ENCODE measurements at regions not wholly inside any gene's neighbourhood (a gene's known extent, or its start where the extent isn't known, plus 50 kb on each side); places are given as distances from the start of the nearest gene placed in this dataset.

GRCh38 chr10:120367341-120367740, 89.7 kb upstream of the PLPP4 start:
- peak in 1 of 4 donors; percentile 18 for DNase-seq (ENCODE audit: low read depth in 4 of 4, low spot score in 3 of 4)

- DNase-seq (ENCODE audit: low read depth in 4 of 4, low spot score in 3 of 4), result no peak
Measured at GRCh38 chr10:120368338-120368737, 88.7 kb upstream of the PLPP4 start.

GRCh38 chr10:120368927-120369326, 88.1 kb upstream of the PLPP4 start:
- no peak for DNase-seq (ENCODE audit: low read depth in 4 of 4, low spot score in 3 of 4)

GRCh38 chr10:120369856-120370276, 87.2 kb upstream of the PLPP4 start:
- DNase-seq (ENCODE audit: low read depth in 4 of 4, low spot score in 3 of 4), result no peak

GRCh38 chr10:120371856-120372255, 85.2 kb upstream of the PLPP4 start:
- DNase-seq (ENCODE audit: low read depth in 4 of 4, low spot score in 3 of 4), result no peak

DNA sequence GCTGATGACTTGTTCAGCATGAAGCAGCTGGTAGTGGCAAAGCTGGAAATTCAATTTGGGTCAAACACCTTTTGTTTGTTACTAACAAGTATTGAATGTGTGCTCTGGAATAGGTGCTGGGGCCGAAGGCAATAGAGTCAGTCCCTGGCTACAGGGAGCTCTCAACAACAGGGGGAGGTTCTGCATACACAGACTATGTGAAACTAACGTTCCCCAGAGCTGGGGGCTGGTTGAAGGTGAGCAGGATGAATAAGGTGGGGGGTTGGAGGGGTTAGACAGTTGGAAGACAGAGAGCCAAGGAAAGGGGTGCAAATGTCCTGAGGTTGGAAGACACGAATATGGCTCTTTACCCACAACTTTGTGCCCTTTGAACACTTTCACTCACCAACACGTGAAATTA, 84.1 kb upstream of the PLPP4 start:
- DNase-seq (ENCODE audit: low read depth in 4 of 4, low spot score in 3 of 4), result no peak

GRCh38 chr10:120375666-120376065, 81.4 kb upstream of the PLPP4 start:
- DNase-seq (ENCODE audit: low read depth in 4 of 4, low spot score in 3 of 4), result no peak

DNA sequence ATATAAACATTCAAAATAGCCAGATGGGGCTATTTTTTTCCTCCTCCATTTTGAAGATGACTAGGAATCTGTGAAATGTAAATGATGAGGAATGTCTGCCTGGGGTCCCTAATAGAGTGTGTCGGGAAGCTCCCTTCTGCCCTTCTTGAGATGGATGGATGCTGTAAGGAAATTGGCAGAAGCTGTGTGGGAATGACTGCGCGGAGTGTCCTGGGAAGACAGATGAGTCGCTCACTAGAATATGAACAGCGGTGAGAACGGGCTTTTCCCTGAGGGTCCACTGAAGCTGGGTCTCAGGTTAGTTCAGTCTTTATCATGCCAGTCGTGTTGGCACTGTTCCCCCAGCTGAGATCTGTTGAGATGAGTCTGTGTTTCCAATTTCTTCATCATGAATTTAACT, 75.1 kb upstream of the PLPP4 start:
- no peak for DNase-seq (ENCODE audit: low read depth in 4 of 4, low spot score in 3 of 4)

- no peak for DNase-seq (ENCODE audit: low read depth in 4 of 4, low spot score in 3 of 4)
Measured at GRCh38 chr10:120382360-120382759, 74.7 kb upstream of the PLPP4 start.

GRCh38 chr10:120385992-120386391, 71.0 kb upstream of the PLPP4 start:
- DNase-seq (ENCODE audit: low read depth in 4 of 4, low spot score in 3 of 4), result no peak

DNA sequence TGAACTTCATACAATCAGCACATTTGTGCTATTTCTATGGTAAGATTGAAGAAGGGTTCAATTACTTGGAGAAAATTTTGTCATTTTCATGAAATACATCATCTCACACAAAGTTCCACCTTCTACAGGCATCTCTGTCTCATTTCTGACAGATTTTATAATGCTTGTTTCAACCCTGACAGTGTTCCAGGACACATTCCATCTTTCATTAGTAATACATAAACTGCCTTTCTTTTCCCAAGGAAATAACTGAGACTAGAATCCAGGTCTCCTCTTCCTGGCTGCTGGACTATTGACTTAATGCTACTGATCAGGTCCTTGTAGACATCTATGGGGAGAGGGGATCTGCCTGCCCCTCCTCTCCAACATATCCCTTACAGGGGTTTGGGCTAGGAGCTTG, 70.1 kb upstream of the PLPP4 start:
- no peak for DNase-seq (ENCODE audit: low read depth in 4 of 4, low spot score in 3 of 4)

DNA sequence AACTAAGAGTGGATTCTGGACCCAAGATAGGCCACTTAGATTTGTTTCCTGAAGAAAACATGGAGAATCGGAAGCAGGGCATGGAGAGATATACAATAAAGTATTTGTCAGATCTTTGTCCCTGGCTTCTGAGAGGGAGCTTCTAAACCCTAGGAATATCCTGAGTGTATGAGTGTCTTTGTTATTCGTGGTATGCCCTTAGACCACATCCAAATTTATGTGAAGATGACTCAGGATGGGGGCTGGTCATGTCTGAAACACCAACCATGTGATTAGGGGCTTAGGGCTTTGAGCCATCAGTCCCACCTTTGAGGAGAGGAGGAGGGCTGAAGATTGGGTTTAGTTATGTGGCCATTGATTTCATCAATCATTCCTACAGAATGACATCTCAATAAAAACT, 69.7 kb upstream of the PLPP4 start:
- no peak for DNase-seq (ENCODE audit: low read depth in 4 of 4, low spot score in 3 of 4)

DNA sequence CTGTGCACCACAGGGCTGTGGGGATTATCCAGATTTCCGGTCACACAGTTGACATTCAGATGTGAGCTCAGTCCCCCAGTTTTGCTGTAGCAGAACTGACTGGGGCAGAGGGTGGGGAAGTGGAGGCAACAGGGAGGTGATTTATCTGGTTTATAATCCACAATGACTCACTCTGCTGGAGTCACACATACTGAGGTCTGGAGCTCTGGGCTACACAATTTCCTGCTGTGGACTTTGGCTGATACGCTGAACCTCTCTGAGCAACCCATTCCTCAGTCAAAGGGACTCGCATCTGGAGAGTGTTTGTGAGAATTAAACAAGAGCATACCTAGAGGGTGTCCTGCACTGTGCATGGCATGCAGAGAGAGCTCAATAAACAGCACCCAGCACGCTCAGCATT, 64.8 kb upstream of the PLPP4 start:
- no peak for DNase-seq (ENCODE audit: low read depth in 4 of 4, low spot score in 3 of 4)

DNA sequence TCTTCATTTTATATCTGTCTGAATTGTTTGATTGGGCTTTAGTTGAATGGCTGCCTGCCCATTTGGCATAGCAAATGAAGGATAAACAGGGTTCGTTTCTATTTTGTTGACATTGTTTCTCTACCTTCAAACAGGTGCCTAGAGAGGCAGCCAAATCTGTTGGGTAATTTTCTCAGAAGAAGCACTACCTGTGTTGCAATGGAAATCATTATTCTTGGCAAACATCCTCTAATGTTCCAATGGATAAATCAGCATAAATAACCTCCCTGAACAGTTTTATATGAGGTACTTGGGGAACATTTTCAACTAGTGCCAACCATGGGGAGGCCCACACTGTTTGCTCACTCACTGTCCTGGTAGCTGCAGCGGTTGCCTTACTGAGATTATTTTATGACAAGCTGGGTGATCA, 64.4 kb upstream of the PLPP4 start:
- no peak for DNase-seq (ENCODE audit: low read depth in 4 of 4, low spot score in 3 of 4)

- no peak for DNase-seq (ENCODE audit: low read depth in 4 of 4, low spot score in 3 of 4)
Measured at GRCh38 chr10:120394446-120394845, 62.6 kb upstream of the PLPP4 start.

GRCh38 chr10:120396228-120396627, 60.8 kb upstream of the PLPP4 start:
- DNase-seq (ENCODE audit: low read depth in 4 of 4, low spot score in 3 of 4), result no peak

DNA sequence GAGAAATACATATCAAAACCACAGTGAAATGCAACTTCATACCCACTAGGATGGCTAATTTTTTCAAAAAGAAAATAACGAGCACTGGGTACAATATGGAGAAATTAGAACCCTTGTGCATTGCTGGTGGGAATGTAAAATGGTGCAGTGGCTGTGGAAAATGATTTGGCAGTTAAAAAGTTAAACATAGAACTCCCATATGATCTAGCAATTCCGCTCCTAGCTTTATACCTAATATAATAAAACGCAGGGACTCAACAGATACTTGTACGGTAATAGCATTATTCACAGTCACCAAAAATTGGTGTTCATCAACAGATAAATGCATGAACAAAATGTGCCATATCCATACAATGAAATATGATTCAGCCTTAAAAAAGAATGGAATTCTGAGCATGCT, 58.8 kb upstream of the PLPP4 start:
- DNase-seq (ENCODE audit: low read depth in 4 of 4, low spot score in 3 of 4), result no peak

GRCh38 chr10:120400601-120401000, 56.4 kb upstream of the PLPP4 start:
- DNase-seq (ENCODE audit: low read depth in 4 of 4, low spot score in 3 of 4), result no peak

DNA sequence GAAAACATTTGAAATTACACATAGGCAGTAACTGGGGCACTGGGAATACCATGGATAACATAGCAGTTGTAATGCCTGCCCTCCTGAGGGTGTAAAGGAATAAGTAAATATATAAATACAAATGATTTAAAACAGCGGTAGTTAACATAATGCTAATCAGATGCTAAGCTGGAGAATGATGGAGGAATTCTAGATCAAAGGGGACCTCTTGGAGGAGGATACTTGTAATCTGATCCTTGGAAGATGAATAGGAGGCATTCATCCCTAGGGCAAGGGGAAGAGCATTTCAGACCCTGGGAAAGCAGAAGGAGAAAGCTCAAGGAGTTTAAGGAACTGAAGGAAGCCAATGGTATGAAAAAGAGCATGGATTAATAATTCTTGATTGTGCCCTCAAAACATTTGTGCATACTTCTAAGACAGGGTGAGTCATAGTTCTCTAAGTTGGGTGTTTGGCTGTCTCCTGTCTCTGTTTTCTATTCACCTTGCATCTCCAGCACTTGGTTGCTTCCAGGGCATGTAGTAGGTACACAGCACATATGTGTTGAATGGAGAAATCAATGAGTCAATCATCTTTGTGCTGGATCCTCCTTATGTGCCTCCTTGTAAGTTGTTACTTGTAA, 54.8 kb upstream of the PLPP4 start:
- DNase-seq (ENCODE audit: low read depth in 4 of 4, low spot score in 3 of 4), result no peak

DNA sequence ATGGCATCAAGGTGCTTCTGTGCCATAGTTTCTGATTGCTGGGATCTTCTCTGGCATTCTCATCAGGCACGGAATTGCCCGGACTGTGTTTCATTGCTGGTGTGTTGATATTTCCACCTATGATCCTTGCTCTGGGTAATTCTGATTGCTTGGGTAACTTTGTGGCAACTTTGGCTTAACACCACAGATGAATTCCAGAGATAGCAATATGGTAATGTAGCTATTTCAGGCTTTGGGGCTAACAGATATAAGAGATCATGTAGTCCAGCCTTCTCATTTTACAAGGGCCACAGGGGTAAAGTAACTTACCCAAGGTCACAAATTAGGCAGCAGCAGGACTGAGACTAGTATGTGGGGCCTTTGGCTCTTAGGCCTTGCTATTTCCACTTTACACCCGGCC, 53.9 kb upstream of the PLPP4 start:
- no peak for DNase-seq (ENCODE audit: low read depth in 4 of 4, low spot score in 3 of 4)

DNA sequence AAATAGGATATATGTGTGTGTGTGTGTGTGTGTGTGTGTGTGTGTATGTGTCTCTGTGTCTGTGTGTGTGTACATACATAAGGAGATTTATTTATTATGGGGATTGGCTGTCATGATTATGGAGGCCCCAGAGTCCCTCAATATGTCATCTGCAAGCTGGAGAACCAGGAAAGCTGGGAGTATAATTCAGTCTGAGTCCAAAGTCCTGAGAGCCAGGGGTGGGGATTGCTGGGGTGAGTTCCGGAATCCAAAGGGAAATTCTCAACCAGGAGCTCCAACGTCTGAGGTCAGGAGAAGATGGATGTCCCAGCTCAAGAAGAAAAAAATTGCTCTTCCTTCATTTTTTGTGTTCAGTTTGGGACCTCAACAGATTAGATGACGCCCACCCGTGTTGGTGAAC, 50.7 kb upstream of the PLPP4 start:
- DNase-seq (ENCODE audit: low read depth in 4 of 4, low spot score in 3 of 4), result no peak
